ENCODE measurements at regions not wholly inside any gene's neighbourhood (a gene's known extent, or its start where the extent isn't known, plus 50 kb on each side); places are given as distances from the start of the nearest gene placed in this dataset.

DNA sequence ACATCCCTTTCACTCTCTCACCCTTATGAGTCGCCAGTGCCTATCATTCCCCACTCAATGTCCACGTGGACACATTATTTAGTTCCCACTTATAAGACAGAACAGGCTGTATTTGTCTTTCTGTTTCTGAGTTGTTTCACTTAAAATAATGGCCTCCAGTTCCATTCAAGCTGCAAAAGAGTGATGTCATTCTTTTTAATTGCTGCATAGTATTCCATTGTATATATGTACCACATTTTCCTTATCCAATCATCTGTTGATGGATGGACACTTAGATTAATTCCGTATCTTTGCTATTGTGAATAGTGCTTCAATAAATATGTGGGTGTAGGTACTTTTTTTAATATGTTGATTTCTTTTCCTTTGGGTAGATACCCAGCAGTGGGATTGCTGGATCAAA, 79.1 kb downstream of the ZNF365 start:
- DNase-seq = no peak

GRCh38 chr10:62454687-62455397, 80.7 kb downstream of the ZNF365 start:
- no peak for DNase-seq

- no peak for DNase-seq
Observed at GRCh38 chr10:62456611-62457101, 82.5 kb downstream of the ZNF365 start.

- DNase-seq = no peak
Observed at GRCh38 chr10:62457196-62457595, 83.0 kb downstream of the ZNF365 start.

DNA sequence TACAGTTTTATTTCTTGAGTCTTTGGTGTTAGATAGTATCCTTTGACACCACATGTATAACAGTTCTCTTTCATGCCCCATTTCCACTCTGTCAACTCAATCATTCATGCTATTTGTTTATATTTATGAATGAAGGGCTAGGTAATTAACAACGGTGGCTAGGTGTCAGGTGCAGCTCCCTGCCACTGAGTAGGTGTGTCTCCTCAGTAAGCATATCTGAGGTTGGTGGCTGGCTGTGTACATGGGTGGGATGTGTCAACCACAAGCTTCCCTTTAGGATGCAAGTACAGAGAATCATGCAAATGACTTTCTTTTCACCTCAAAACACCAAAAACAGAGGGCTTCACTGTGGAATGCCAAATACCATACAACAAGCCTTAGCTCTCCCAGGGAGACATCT, 83.4 kb downstream of the ZNF365 start:
- no peak for DNase-seq

- no peak for DNase-seq
Observed at GRCh38 chr10:62459072-62459471, 84.9 kb downstream of the ZNF365 start.

- no peak for DNase-seq
Observed at GRCh38 chr10:62459500-62459899, 85.3 kb downstream of the ZNF365 start.

DNA sequence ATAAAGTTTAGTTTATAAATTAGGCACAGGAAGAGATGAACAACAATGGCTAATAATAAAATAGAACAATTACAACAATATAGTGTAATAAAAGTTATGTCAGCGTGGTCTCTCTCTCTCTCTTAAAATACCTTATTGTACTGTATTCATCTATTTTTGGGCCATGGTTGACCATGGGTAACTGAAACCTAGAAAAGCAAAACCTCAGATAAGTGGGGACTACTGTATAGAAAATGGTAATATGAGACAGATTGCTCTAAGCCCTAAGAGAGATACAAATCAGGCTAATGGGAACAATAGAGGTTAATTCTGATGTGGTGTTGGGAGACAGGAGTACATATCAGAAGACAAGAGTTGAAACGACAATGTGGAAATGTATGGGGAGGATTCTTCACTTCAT, 86.2 kb downstream of the ZNF365 start:
- DNase-seq = no peak

DNA sequence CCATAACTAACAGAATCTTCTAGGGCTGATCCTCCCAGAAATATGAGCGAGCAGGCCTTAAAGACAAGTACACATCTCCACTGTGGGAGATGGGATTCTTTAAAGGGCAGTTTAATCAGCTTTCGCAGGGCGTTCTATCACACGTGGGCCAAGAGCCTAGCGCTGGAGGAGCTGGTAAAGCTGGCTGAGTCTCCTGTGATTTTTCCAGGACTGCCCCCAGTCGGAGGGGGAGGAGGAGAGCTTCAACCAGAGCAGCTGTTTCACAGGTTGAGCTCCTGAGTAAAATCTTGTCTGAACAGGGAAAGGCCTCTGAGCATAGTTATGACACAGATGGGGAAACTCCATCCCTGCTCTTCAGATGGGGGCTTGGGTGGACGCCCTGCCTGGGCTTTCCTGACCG, 87.0 kb downstream of the ZNF365 start:
- no peak for DNase-seq

GRCh38 chr10:62462461-62462860, 88.3 kb downstream of the ZNF365 start:
- DNase-seq = no peak

GRCh38 chr10:62463364-62463763, 89.2 kb downstream of the ZNF365 start:
- no peak for DNase-seq

DNA sequence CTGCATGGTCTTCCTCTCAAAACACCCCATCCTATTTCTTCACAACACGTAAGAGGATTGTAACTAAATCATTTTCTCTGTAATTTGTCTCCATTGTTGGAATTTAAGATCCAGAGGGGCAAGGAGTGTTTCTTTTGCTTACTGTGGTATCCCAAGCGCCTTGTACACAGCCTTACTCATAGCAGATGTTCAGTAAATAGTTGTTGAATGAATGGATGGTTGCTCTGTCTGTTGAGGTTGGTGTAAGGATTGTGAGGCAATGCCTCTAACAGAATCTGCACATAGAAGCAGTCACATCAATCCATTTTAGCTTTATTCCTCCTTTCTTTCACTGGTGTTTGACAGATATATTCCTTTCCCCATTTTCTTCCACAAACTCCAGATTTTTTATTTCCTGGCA, 90.1 kb downstream of the ZNF365 start:
- DNase-seq = no peak

- DNase-seq = no peak
Observed at GRCh38 chr10:62466590-62466989, 92.4 kb downstream of the ZNF365 start.

DNA sequence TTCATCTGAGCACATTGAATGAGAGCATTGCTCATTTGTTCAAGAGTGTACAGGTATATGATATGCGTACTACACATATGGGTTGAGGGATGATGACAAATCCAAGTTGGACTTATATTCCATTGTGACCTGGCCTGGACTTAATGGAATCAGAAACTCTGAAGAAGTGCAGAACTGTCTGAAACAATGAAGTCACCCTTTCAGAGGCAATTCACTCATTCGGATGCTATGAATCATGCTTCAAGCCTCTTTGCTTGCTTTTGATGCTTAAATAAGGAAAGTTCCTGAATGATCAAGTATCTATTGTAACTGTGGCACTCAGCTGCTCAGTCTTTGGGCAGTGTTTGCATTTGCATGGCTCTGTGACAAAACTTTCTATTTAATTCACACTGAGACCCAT, 93.4 kb downstream of the ZNF365 start:
- DNase-seq = no peak

DNA sequence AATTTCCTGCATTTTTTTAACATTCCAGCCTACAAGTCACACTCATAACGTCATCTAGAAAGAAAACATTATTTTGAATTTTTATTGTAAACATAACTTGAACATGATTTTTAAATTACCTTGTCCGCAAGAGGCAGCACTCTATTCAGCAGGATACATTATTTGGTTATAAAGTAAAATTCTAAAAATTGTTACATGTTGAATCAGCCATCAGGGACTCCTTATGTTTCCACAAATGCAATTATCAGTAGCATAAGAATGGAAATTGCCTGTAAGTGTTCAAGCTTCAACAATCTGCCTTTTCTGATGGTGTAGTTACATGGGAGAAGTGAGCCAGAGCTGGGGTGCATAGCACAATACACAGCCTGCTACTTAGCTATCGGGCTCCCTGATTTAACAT, 97.5 kb downstream of the ZNF365 start:
- no peak for DNase-seq

DNA sequence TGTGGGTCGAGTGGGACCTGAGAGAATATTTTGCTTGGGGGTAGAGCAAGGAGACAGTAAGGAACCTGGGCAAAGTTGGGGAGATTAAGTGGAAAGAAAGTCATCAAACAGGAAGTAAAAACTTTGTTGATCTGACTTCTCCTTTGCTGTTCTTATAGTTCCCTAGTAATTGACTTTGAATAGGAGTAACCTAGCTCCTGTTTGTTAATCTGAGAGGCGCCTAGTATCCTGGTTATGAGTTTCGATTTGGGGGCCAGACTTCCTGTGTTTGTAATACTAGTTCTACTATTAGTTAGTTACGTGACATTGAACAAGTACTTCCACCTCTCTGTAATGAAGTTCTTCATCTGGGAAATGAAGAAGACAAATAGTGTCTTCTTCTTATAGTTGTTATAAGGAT, 99.1 kb downstream of the ZNF365 start:
- no peak for DNase-seq

GRCh38 chr10:62475551-62475950, 101.4 kb downstream of the ZNF365 start:
- DNase-seq = no peak

GRCh38 chr10:62479523-62479922, 105.4 kb downstream of the ZNF365 start:
- no peak for DNase-seq

- DNase-seq = no peak
Observed at GRCh38 chr10:62480196-62480595, 106.0 kb downstream of the ZNF365 start.

DNA sequence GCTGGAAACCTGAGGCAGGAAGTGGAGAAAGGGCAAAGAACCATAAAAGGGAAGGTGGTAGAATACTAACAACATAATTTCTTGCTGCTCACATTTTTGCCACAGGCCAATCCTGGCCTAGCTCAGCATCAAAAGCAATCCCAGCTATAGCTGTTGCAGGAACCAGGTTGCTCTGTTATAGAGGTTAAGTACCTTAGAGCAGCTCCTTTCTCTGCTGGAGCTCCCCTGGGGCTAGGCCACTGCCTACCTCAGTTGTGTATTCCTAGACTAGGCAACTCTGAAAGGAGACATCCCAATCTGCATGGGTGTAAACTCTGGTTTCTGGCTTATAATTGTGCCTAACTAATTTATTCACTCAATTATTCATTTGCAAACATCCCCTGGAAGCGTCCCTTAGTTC, 108.4 kb downstream of the ZNF365 start:
- DNase-seq = no peak

DNA sequence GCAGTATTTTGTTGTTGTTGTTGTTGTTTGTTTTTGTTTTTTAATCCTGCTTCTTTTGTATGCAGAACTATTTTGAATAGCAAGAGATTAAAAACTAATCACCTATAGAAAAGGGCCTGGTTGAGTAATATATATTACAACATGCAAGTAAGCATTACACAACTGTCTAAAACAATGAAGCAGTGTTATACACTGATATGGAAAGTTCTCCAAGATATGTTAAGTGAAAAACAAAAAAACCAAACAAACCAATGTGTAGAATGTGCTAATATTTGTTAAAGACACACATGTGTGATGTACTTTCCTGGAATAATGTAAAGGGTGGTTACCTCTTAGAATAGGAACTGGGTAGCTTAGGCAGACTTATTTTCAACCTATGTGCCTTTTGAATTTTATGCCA, 117.4 kb downstream of the ZNF365 start:
- no peak for DNase-seq

DNA sequence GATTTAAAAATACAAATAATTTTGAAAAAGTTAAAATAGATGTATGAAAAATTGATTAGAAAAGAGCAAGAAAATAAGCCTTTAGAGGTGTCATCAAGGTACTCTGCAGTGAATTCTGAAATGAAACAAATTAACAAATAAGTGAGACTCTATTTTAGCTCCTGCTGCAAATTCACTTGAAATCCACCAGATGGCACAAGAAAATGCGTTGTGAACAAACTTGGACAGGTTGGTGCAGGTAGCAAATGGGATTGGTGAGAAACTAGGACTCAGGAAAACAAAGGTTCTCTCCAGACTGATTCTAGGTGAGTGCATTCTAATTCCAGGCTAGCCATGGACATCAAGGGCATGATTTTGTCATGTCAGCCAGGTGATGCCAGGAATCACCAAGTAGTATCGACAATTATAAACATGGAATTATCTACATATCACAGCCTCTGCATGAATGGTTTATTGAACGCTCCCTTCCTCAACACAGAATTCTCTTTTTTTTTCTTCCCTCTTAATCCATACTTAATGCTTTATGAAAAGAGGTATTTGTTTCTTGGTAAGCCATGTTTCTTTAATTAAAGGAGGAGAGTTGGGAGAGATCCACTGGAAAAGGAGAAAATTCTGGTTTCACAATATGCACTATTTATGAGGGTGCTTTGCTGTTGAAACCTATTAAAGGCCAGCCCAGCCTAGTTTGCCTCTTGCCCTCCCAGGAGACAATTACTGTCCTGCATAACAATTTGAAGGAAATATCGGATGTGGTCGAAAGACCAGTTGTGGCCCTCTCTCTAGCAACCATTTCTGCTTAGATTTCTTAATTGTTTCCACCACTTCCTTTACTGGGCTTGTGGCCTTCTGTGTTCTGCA, 118.1 kb downstream of the ZNF365 start:
- no peak for DNase-seq

GRCh38 chr10:62492870-62493180, 118.7 kb downstream of the ZNF365 start:
- DNase-seq = no peak

DNA sequence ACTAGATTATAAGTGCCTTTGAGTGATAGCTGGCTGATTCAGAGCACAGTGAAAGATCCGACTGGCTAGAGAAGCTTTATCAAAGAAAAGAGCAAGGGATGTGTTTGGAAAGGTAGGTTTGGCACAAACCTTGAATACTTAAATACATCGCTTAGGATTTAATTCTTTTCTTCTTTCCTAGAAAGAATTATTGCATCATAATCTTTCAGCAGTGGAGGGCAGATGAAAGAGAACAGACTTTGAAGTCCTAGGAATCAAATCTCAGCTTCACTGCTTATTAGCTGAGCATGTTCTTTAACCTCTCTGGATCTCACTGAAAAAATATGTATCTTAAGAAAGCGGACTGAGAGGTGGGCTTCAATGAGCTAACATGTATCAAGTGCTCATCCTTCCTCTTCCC, 122.8 kb downstream of the ZNF365 start:
- DNase-seq = no peak

DNA sequence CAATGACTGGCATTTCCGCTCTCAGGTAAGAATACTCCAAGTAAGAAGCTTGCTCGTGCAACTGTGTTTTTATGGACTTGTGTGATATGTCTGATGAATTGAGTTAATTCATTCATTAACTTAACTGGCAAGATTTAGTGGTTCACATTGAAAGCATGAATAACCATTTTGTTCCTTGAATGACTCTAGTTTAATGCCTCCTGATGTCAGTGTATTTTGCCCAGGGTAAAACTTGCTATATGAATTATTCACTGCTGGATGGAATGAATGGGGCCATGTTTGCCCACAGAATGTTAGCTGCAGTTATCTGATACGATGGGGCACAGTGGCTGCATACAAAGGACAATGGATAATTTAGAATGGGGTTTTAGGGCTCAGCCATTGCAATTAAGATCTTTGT, 124.1 kb downstream of the ZNF365 start:
- no peak for DNase-seq

Data from activated CD8-positive, alpha-beta memory T cell treated with anti-CD3 and anti-CD28 coated beads for 24 hours (primary cell).